ENCODE measurements at regions not wholly inside any gene's neighbourhood (a gene's known extent, or its start where the extent isn't known, plus 50 kb on each side); places are given as distances from the start of the nearest gene placed in this dataset.

GRCh38 chr10:121101561-121101960, 250.4 kb downstream of the WDR11 start:
- Histone ChIP-seq H3K27me3 (ENCODE audit: insufficient read depth, low read length, poor library complexity, severe bottlenecking) (no peaks in the 10 kb centered on the region), H2AFZ (ENCODE audit: low read length) (no peak overlapping the region), H3K4me3 (ENCODE audit: low read length, poor library complexity, severe bottlenecking) (no peak overlapping the region), H4K20me1 (ENCODE audit: insufficient read depth, low read length, poor library complexity, severe bottlenecking) (no peaks in the 10 kb centered on the region), H3K79me2 (ENCODE audit: insufficient read depth, low read length) (no peaks in the 10 kb centered on the region), H3K4me2 (ENCODE audit: low read depth, low read length, poor library complexity, severe bottlenecking) (no peak overlapping the region), H3K9ac (ENCODE audit: low read depth, low read length, poor library complexity, severe bottlenecking) (no peak overlapping the region), H3K9me3 (ENCODE audit: insufficient read depth, low read depth, low read length) (no peaks in the 10 kb centered on the region), H3K9me2 (replicated peaks; ENCODE audit: low read depth, low read length) (no peaks in the 10 kb centered on the region), H3K4me1 (ENCODE audit: insufficient read depth, low read length, poor library complexity, severe bottlenecking) (no peaks in the 10 kb centered on the region), H3K36me3 (ENCODE audit: insufficient read depth, low read length) (no peaks in the 10 kb centered on the region), H3F3A (ENCODE audit: low read depth) (no peaks in the 10 kb centered on the region)
- TF ChIP-seq EZH2phosphoT487 (IDR thresholded peaks at IDR 0.05; ENCODE audit: borderline replicate concordance) (no peak), CTCF (conservative IDR thresholded peaks at IDR 0.05; ENCODE audit: low read length) (no peak)

- H3K9me2 ChIP-seq (replicated peaks; ENCODE audit: low read depth, low read length), result no peaks in the 10 kb centered on the region
- no peaks in the 10 kb centered on the region for H3K4me1 ChIP-seq (ENCODE audit: insufficient read depth, low read length, poor library complexity, severe bottlenecking)
- H3K4me2 ChIP-seq (ENCODE audit: low read depth, low read length, poor library complexity, severe bottlenecking), result no peak overlapping the region
- no peak overlapping the region for H3K9ac ChIP-seq (ENCODE audit: low read depth, low read length, poor library complexity, severe bottlenecking)
- no peak for TF ChIP-seq CTCF (conservative IDR thresholded peaks at IDR 0.05; ENCODE audit: low read length)
- H3K9me3 ChIP-seq (ENCODE audit: insufficient read depth, low read depth, low read length), result no peaks in the 10 kb centered on the region
- no peak overlapping the region for H2AFZ ChIP-seq (ENCODE audit: low read length)
- no peak overlapping the region for H3K4me3 ChIP-seq (ENCODE audit: low read length, poor library complexity, severe bottlenecking)
- H3K36me3 ChIP-seq (ENCODE audit: insufficient read depth, low read length), result no peaks in the 10 kb centered on the region
- H3K27me3 ChIP-seq (ENCODE audit: insufficient read depth, low read length, poor library complexity, severe bottlenecking), result no peaks in the 10 kb centered on the region
- no peaks in the 10 kb centered on the region for H4K20me1 ChIP-seq (ENCODE audit: insufficient read depth, low read length, poor library complexity, severe bottlenecking)
- no peaks in the 10 kb centered on the region for H3K79me2 ChIP-seq (ENCODE audit: insufficient read depth, low read length)
- H3F3A ChIP-seq (ENCODE audit: low read depth), result no peaks in the 10 kb centered on the region
These were observed 251.5 kb downstream of the WDR11 start for GRCh38 chr10:121102706-121103105.

- no peak for TF ChIP-seq CTCF (conservative IDR thresholded peaks at IDR 0.05; ENCODE audit: low read length)
- no peak for TF ChIP-seq EZH2phosphoT487 (IDR thresholded peaks at IDR 0.05; ENCODE audit: borderline replicate concordance)
- H3K79me2 ChIP-seq (ENCODE audit: insufficient read depth, low read length), result no peaks in the 10 kb centered on the region
These were observed 253.4 kb downstream of the WDR11 start for GRCh38 chr10:121104476-121105111.

More at GRCh38 chr10:121104476-121105111, 253.4 kb downstream of the WDR11 start:
- H4K20me1 ChIP-seq (ENCODE audit: insufficient read depth, low read length, poor library complexity, severe bottlenecking), result no peaks in the 10 kb centered on the region
- H3K9ac ChIP-seq (ENCODE audit: low read depth, low read length, poor library complexity, severe bottlenecking), result no peak overlapping the region
- no peak overlapping the region for H3K4me3 ChIP-seq (ENCODE audit: low read length, poor library complexity, severe bottlenecking)
- no peaks in the 10 kb centered on the region for H3K36me3 ChIP-seq (ENCODE audit: insufficient read depth, low read length)
- no peaks in the 10 kb centered on the region for H3F3A ChIP-seq (ENCODE audit: low read depth)
- no peaks in the 10 kb centered on the region for H3K9me2 ChIP-seq (replicated peaks; ENCODE audit: low read depth, low read length)
- no peaks in the 10 kb centered on the region for H3K27me3 ChIP-seq (ENCODE audit: insufficient read depth, low read length, poor library complexity, severe bottlenecking)
- no peak overlapping the region for H3K4me2 ChIP-seq (ENCODE audit: low read depth, low read length, poor library complexity, severe bottlenecking)
- no peaks in the 10 kb centered on the region for H3K4me1 ChIP-seq (ENCODE audit: insufficient read depth, low read length, poor library complexity, severe bottlenecking)
- no peak overlapping the region for H2AFZ ChIP-seq (ENCODE audit: low read length)
- H3K9me3 ChIP-seq (ENCODE audit: insufficient read depth, low read depth, low read length), result no peaks in the 10 kb centered on the region
